GM18868 (cell line): ENCODE measurements at regions not wholly inside any gene's neighbourhood (a gene's known extent, or its start where the extent isn't known, plus 50 kb on each side); places are given as distances from the start of the nearest gene placed in this dataset.

ENCODE experiments used
- ATAC-seq: cut with Tn5 transposase; IDR thresholded peaks from one replicate; pipeline ENCODE4 v1.9.1; 2021; ENCODE audit warnings: mild to moderate bottlenecking, moderate library complexity; ENCODE audit not compliant: unreplicated experiment

DNA sequence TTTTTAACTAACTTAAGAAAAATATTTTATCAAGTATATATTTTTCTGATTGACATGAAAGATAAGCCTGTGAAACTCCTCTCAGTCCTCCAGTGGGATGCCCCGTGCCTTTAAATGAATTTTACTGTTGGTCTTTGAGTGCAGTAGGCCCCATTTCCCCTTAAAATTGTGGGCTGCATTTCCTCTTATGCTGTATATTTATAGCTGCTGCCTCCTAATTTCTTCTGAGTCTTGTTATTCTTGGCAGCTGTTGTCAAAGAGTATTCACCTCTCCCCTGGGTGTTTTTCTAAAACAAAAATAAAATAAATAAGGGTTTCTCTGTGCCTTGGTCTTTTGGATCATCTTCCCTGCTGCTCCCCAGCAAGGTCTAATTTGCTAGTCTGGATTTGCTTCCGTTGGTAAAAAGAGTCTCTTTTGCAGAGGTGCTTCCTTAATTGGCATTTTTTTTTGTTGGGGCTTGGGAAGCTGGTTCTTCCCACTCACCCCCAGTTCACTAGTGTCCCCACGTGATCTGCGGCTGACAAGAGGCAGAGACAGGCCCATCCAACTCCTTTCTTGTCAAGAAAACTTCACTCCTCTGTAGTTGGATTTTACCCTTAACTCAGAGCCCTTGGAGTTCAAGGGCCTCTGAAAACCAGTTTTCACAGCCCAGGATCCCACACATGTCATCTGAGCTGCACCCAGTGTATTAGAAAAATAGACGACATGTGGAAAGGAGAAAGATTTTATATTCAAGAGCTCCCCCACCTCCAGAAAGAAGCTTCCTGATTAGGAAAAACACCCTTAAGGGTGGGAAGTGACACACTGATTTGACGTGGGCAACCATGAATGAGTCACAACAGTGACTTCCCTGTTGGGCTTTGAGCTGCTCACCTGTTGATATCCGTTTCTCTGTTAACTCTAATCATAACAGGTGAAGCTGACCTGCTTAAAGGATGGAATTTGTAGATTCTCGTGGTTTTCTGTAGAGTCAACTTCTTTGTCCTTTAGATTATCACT, 431.5 kb downstream of the DCDC2C start:
- ATAC-seq, result no peak

DNA sequence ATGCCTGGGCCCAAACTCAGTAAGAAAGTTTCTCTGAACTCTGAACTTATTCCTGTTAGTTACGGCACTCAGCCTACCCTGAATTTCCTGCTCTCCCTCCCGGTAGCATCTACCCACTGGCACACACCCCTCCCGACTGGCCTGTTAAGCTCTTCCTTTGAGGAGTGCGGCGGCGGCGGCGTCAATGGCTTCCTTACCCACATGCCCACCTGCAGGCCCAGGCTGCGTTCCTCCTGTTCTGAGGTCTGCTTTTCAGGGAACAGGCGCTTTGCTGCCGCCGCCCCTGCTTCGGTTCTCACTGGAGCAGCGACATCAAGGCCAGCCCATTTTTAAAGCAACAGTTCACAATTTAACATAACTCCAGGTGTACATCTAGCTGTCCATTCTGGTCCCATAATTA, 432.4 kb downstream of the DCDC2C start:
- ATAC-seq, result no peak

GRCh38 chr2:4139316-4139715, 435.9 kb downstream of the DCDC2C start:
- no peak for ATAC-seq

DNA sequence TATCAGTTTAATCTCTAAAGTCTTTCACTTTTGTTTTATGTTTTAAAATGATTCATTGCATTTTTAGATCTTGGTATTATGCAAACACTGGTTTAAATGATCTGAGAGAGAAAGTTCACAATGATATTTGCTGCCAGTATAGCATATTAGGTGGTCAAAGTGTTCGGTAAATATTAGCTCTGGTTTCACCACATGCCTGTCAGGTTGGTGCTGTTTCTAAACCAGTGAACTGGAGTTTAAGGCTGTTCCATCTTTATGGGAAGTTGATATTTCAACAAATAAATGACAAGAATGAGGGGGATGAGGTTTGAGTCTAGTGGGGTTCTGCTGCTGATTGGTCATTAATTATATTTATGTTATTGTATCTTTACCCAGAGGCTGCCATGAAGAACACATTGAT, 436.4 kb downstream of the DCDC2C start:
- no peak for ATAC-seq

DNA sequence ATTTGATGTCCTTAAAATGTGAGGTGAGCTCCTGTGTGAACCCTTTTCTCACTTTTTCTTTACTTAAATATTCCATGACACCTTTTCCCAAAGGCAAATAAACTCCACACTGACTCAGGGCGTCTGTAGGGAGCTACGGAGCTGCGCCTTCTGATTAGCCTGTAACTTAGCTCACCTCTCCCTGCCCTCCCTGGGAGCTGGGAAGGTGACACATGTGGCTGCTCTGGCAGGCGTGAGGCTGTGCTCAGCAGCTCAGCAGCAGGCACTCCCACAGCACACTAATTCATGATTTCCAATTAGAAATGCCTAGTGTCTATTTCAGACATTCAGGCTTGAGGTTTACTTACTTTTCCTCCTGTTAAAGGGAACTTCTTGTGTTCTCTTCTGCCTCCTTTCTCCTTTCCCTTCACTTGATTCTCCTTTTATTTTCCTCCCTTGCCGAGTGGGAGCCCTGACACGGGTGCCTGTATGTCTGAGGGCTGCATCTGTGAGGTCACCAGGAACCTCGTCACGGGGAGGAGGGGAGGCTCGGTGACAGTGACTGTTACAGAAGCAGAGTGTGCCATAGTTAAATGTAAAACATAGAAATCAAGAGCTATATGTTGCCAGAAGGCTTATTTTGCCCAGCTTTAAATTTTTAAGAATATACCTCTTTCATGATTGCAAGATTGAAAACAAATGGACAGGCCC, 437.1 kb downstream of the DCDC2C start:
- ATAC-seq, result no peak

DNA sequence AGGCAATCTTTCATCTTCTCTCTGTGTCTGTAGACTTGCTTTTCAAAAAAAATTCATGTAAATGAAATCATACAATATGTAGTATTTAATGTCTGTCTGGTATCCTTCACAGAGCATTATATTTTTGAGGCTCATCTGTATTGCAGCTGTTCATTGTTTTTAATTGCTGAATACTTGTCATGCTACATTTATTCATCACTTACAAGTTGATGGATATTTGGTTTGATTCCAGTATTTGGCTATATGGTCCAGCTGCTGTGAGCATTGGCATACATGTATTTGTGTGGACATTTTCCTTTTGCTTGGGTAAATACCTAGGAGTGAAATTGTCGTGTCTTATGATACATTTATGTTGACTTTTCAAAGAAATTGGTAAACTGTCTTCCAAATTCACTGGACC, 441.4 kb downstream of the DCDC2C start:
- ATAC-seq, result no peak

- no peak for ATAC-seq
These were observed 448.1 kb downstream of the DCDC2C start for GRCh38 chr2:4151521-4151920.

DNA sequence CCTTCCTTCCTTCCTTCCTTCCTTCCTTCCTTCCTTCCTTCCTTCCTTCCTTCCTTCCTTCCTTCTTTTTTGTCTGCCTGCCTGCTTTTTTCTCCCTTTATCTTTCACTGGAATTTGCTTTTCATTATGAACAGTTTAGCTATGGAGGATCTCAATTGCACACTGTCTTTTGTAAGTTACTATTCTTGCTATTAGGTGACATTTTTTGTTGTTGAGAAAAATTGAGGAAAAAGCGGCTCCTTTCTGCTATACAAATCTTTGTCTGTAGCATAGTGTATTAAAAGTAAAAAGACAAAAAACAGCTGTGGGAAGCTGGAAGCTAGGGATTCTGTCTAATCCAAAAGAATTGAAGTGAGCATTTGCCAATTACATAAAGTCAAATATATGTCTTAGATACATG, 448.7 kb downstream of the DCDC2C start:
- no peak for ATAC-seq

- no peak for ATAC-seq
These were observed 465.5 kb downstream of the DCDC2C start for GRCh38 chr2:4168834-4169233.

GRCh38 chr2:4174796-4175195, 471.4 kb downstream of the DCDC2C start:
- no peak for ATAC-seq

DNA sequence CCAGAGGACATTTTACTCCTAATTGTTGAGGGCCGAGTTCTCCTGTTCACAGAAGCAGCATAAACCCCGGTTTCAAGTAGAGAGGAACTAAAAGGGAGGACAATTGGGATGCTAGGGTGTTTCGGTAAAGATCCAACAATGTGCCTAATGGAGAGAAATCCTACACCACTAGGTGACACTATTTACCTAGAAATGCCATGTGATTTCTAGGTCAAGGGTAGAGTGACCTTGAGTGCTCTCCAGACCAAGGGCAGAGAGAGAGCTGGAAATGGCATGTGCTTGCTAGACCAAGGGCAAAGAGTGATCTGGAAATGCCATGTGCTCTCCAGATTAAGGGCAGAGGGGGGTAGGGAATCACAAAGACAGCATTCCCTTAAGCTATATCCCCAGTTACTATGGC, 472.0 kb downstream of the DCDC2C start:
- no peak for ATAC-seq

GRCh38 chr2:4180631-4181030, 477.3 kb downstream of the DCDC2C start:
- no peak for ATAC-seq

GRCh38 chr2:4181062-4181461, 477.7 kb downstream of the DCDC2C start:
- no peak for ATAC-seq

DNA sequence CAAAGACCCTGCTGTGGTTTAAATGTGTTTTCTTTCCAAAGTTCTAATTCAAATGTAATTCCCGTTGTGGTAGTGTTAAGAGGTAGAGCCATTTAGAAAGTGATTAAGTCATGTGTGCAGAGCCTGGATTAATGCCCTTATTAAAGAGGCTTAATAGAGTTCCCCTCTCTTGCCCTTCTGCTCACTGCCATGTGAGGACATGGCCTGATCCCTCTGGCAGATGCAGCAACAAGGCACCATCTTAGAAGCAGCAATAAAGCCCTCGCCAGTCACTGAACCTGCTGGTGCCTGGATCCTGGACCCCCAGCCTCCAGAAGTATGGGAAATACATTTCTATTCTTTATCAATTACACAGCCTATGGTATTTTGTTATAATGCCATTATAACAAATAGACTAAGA, 485.2 kb downstream of the DCDC2C start:
- no peak for ATAC-seq

DNA sequence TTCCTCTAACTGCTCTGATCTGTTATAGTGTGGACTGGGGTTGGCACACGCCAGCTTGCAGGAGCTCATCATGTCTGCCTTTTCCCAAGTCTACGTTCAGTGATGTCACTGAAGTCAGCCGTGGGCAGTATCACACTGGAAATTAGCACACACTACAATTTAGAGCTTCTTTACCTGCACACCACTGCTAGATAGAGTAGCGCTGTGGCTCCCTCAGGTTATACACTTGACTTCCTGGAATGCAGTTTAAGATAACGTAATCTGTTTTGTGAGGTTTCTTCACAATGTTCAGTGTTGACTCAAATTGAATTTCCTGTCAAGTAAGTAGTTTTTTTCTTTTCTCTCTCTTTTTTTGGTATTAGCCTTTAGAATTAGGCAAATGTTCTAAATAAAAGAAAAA, 487.2 kb downstream of the DCDC2C start:
- ATAC-seq, result no peak

DNA sequence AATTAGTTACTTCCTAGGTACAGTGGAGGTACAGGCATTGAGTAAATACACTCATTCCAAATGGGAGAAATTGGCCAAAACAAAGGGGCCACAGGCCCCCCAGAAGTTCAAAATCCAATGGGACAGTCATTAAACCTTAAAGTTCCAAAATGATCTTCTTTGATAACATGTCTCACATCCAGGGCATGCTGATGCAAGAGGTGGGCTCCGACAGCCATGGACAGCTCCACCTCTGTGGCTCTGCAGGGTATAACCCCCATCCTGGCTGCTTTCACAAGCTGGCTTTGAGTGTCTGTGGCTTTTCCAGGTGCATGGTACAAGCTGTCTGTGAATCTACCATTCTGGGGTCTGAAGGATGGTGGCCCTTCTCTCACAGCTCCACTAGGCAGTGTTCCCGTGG, 488.7 kb downstream of the DCDC2C start:
- ATAC-seq, result no peak

DNA sequence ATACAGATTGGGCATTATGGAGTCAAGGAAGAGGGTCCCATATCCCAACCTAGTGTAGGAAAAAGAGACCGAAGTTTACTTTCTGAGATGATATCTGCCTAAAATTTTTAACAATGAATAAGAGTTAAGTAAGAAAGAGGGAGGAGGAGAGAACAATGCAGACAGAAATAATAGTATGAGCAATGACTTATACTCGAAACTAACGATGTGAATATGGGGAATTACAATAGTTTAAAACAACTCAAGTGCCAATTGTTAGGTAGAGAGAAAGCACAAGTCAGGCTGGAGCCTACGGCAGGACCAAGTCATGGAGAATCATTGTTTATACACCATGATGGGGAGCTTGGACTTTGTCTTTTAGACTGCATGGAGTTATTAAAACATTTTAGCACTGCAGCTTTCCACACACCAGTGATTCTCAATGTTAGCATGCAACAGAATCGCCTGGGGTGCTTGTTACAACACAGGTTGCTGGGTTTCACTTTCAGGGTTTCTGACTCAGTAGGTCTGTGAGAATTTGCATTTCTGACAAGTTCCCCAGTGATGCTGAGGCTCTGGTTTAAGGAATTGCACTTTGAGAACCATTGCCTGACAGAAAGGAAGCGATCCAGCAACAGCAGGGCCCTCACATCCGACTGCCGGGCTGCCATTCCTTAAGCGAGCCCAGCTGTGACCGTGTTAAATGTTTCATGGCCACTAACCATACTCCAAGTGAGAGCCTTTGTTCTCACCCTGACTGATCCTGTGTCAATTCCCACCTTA, 511.2 kb downstream of the DCDC2C start:
- peak; percentile 93 for ATAC-seq

- no peak for ATAC-seq
These were observed 514.4 kb downstream of the DCDC2C start for GRCh38 chr2:4217737-4218136.

DNA sequence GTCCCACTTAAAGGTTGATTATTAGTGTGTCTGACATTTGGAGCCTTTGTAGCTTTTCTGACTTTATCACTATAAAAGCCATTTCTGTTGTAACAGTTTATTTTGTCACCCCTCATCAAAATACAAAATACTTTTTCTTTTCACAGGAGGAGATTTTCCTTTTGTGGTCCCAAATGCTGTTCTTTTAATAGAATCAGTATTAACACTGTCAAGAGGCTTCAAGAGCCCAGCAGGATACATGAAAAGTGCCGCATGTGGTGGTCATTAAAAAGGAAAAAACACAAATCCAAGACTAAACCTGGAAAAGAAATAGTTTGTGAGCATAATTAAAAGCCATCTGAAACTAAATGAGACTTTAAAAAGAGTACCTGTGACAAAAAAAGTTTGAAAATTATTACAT, 515.7 kb downstream of the DCDC2C start:
- no peak for ATAC-seq

- ATAC-seq, result no peak
These were observed 516.2 kb downstream of the DCDC2C start for GRCh38 chr2:4219571-4219970.

DNA sequence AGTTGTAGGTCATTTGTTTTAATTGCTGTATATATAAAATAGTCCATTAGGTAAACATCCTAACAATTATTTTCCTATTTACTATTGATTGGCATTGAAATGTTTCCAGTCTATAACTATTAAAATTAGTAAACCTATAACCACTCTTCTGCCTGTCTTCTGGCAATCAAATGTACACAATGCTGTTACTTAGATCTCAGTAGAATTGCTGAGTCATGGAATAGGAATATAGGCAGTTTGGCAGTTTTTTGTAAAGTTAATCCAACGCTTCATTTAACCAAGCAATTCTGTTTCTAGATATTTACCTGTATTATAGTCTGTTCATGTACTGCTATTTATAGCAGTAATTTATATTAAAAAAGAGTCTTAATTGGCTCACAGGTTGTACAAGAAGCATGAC, 518.1 kb downstream of the DCDC2C start:
- ATAC-seq, result no peak
